ENCODE measurements at regions not wholly inside any gene's neighbourhood (a gene's known extent, or its start where the extent isn't known, plus 50 kb on each side); places are given as distances from the start of the nearest gene placed in this dataset.

- no peak for TF ChIP-seq CTCF (IDR thresholded peaks at IDR 0.05; ENCODE audit: low read depth, low read length, poor library complexity, severe bottlenecking)
- TF ChIP-seq EZH2phosphoT487 (IDR thresholded peaks at IDR 0.05; ENCODE audit: borderline replicate concordance, low read length) = no peak
Measured at GRCh38 chr5:57664700-57665099, 182.1 kb upstream of the ACTBL2 start.

Data from DOHH2 (cell line).